Cardiac septum (tissue), 1 donor: ENCODE measurements at regions not wholly inside any gene's neighbourhood (a gene's known extent, or its start where the extent isn't known, plus 50 kb on each side); places are given as distances from the start of the nearest gene placed in this dataset.

ENCODE experiments used
- DNase-seq: peaks from one replicate; pipeline ENCODE4 v3.0.0-alpha.2; 2020; ENCODE audit warnings: low spot score
- intact Hi-C: fragments of 100-400 bp; cut with DNase I; formaldehyde crosslinking; loops from one replicate; pipeline ENCODE4 v1.14.0; 2022
- donor health status: DM: no; HTN: no; CAD: no.

GRCh38 chr6:141624301-141624700 is 508.4 kb upstream of the GJE1 start:
- intact Hi-C loops, result no loop called here
- DNase-seq, result no peak

GRCh38 chr6:141618180-141618581 is 514.5 kb upstream of the GJE1 start:
- DNase-seq, result no peak
- intact Hi-C loops, result no loop called here

GRCh38 chr6:141610741-141611140 is 522.0 kb upstream of the GJE1 start:
- intact Hi-C loops, result no loop called here
- DNase-seq, result no peak

GRCh38 chr6:141607956-141608355 is 524.8 kb upstream of the GJE1 start:
- no peak for DNase-seq
- intact Hi-C loops, result no loop called here

GRCh38 chr6:141598487-141598886 is 534.2 kb upstream of the GJE1 start:
- DNase-seq, result no peak

GRCh38 chr6:141594874-141595273 is 537.9 kb upstream of the GJE1 start:
- no peak for DNase-seq
- intact Hi-C loops, result no loop called here

More at GRCh38 chr6:141598487-141598886, 534.2 kb upstream of the GJE1 start:
- intact Hi-C loops, result no loop called here

- intact Hi-C loops, result no loop called here
- DNase-seq, result no peak
These were observed 539.4 kb upstream of the GJE1 start for GRCh38 chr6:141593311-141593710.

- intact Hi-C loops, result no loop called here
- no peak for DNase-seq
These were observed 545.1 kb upstream of the GJE1 start for GRCh38 chr6:141587482-141588266.

GRCh38 chr6:141580988-141581552 is 551.7 kb upstream of the GJE1 start:
- no peak for DNase-seq
- intact Hi-C loops, result no loop called here

GRCh38 chr6:141580131-141580530 is 552.6 kb upstream of the GJE1 start:
- intact Hi-C loops, result no loop called here
- DNase-seq, result no peak

- no peak for DNase-seq
- intact Hi-C loops, result no loop called here
These were observed 556.0 kb upstream of the GJE1 start for GRCh38 chr6:141576751-141577150.

- intact Hi-C loops, result loop anchor here (5.0 to 10.0 kb wide), 2 partner anchors 648 to 1681 kb away; no protein-coding TSS in a partner anchor
- no peak for DNase-seq
These were observed 569.6 kb upstream of the GJE1 start for GRCh38 chr6:141562851-141563763.

GRCh38 chr6:141562186-141562811 is 570.4 kb upstream of the GJE1 start:
- no peak for DNase-seq
- intact Hi-C loops, result loop anchor here (5.0 to 10.0 kb wide), 2 partner anchors 647 to 1680 kb away; no protein-coding TSS in a partner anchor

GRCh38 chr6:141561154-141561553 is 571.6 kb upstream of the GJE1 start:
- intact Hi-C loops, result loop anchor here (5.0 to 10.0 kb wide), 2 partner anchors 646 to 1679 kb away; no protein-coding TSS in a partner anchor
- DNase-seq, result no peak

- intact Hi-C loops, result loop anchor here (5.0 kb wide), 1 partner anchor 70 kb away; no protein-coding TSS in a partner anchor
- no peak for DNase-seq
These were observed 580.3 kb upstream of the GJE1 start for GRCh38 chr6:141552463-141552862.

- no peak for DNase-seq
- intact Hi-C loops, result loop anchor here (5.0 kb wide), 1 partner anchor 70 kb away; no protein-coding TSS in a partner anchor
These were observed 580.7 kb upstream of the GJE1 start for GRCh38 chr6:141552031-141552430.

- intact Hi-C loops, result loop anchor here (5.0 kb wide), 1 partner anchor 69 kb away; no protein-coding TSS in a partner anchor
- no peak for DNase-seq
These were observed 581.4 kb upstream of the GJE1 start for GRCh38 chr6:141551318-141551717.

GRCh38 chr6:141550471-141550870 is 582.3 kb upstream of the GJE1 start:
- no peak for DNase-seq
- intact Hi-C loops, result loop anchor here (5.0 kb wide), 1 partner anchor 68 kb away; no protein-coding TSS in a partner anchor

- DNase-seq, result no peak
- intact Hi-C loops, result no loop called here
These were observed 583.8 kb upstream of the GJE1 start for GRCh38 chr6:141548966-141549365.
